CD1c-positive myeloid dendritic cell (primary cell): ENCODE measurements at regions not wholly inside any gene's neighbourhood (a gene's known extent, or its start where the extent isn't known, plus 50 kb on each side); places are given as distances from the start of the nearest gene placed in this dataset.

Experiments used
- DNase-seq: peaks from one replicate; pipeline ENCODE4 v3.0.0-alpha.2; 2016; ENCODE audit errors: extremely low spot score

DNA sequence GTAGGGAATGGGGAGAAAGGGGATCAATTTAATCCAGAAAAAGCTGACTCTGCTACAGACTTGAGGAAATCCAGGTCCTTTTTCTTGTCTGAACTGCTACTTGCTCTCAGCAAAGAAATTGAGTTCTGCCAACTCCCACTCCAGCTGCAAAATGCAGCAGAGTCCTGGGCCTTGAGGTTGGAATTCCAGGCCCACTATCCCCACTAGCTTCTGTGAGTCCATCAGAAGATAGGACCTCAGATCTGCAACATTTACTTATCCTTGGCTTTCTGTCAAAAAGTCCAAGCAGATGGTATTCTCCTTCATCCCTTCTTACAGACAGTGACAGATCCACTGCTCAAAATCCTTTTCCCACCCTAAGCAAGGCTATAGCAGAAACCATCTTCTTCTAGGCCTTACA, 219.2 kb downstream of the ARHGAP12 start:
- DNase-seq, result no peak

DNA sequence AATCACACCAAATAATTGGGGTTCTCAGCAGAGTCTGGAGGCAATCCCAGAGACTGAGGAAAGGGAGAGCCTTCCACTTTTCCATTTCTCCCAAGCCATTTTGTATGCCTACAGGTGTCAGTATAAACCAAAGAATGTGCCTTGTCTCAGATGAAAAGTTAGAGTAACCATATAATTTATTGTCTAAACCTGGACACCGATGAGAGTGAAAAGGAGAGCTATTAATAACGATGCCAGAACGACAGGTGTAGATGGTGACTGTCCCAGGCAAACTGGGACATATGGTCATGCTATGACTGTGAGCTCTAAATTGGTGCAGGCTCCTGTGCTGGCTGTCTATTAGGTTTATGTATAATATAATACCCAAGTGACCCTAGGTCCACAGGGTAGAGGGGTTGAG, 219.6 kb downstream of the ARHGAP12 start:
- DNase-seq, result no peak

- DNase-seq, result no peak
Observed at GRCh38 chr10:31708474-31708873, 220.2 kb downstream of the ARHGAP12 start.

- no peak for DNase-seq
Observed at GRCh38 chr10:31708046-31708445, 220.6 kb downstream of the ARHGAP12 start.

GRCh38 chr10:31707093-31708039, 221.3 kb downstream of the ARHGAP12 start:
- DNase-seq, result peak; percentile 87

GRCh38 chr10:31706464-31707092, 222.1 kb downstream of the ARHGAP12 start:
- no peak for DNase-seq

DNA sequence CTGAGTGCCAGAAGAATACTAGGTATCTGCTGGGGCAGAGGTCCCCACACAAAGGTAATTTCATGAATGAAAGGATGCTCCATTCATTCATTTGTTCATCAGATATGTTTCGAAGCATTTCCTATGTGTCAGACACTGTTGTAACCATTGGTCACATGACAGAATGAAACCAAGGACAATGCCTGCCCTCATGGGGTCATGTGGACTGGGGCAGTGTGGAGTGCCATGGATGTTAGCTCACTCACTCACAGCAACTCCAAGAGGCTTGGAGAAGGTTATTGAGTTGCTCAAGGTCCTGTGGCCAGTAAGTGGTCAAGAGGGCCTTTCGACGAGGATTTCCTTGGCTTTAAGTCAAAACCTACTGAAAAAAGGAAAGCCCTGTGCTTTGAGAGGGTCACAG, 223.5 kb downstream of the ARHGAP12 start:
- no peak for DNase-seq

DNA sequence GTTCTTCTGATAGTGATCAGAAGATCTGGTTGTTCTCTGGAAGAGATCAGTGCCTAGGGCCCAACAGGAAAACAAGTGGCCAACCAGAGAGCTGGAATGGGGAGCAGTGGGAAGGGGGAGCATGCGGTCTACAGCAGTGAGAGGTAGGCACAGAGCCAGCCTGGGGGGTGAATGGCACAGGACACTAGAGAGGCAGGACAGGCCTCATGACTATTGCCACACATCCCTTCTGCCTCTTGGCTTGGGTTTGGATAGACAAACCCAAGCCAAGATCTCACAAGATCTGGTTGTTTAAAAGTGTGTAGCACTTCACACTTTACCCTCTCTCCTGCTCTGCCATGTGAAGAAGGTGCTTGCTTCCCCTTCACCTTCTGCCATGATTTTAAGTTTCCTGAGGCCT, 224.4 kb downstream of the ARHGAP12 start:
- DNase-seq, result no peak

- DNase-seq, result no peak
Observed at GRCh38 chr10:31702954-31703353, 225.7 kb downstream of the ARHGAP12 start.

DNA sequence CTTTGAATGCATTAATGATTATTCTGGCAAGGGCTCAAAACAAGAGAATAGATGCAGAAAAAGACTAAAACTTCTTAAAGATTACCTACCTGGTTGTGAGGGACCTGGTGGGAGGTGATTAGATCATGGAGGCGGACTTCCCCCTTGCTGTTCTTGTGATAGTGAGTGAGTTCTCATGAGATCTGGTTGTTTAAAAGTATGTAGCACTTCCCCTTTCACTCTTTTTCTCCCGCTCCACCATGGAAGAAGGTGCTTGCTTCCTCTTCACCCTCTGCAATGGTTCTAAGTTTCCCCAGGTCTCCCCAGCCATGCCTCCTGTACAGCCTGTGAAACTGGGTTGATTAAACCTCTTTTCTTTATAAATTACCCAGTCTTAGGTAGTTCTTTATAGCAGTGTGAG, 226.6 kb downstream of the ARHGAP12 start:
- peak; percentile 79 for DNase-seq

GRCh38 chr10:31701546-31701945, 227.1 kb downstream of the ARHGAP12 start:
- DNase-seq, result peak; percentile 24

DNA sequence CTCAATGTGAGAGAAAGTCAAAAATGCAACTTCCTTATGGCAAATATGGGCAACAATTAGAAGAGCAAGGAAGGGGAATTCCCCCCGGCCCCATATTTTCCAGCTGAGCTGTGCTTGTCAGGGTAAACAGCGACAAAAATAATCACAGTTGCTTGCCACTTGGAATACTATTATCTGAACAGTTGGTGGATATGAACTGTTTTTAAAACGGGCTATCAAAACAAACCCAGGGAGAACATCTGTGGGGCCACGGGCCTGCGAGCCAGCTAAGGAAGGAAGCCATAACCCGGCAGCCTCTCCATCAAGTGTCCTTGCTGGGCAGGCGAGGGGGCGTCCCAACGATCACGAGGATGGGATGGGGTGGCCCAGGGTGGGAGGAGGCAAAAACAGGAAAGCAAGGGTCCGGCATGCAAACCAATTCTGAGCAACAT, 228.4 kb downstream of the ARHGAP12 start:
- no peak for DNase-seq

GRCh38 chr10:31698181-31698830, 230.3 kb downstream of the ARHGAP12 start:
- DNase-seq, result peak; percentile 48

- peak; percentile 71 for DNase-seq
Observed at GRCh38 chr10:31697271-31698180, 231.1 kb downstream of the ARHGAP12 start.

- DNase-seq, result no peak
Observed at GRCh38 chr10:31694929-31695837, 233.4 kb downstream of the ARHGAP12 start.

- no peak for DNase-seq
Observed at GRCh38 chr10:31694126-31694685, 234.4 kb downstream of the ARHGAP12 start.

- DNase-seq, result peak; percentile 46
Observed at GRCh38 chr10:31693491-31693890, 235.1 kb downstream of the ARHGAP12 start.

DNA sequence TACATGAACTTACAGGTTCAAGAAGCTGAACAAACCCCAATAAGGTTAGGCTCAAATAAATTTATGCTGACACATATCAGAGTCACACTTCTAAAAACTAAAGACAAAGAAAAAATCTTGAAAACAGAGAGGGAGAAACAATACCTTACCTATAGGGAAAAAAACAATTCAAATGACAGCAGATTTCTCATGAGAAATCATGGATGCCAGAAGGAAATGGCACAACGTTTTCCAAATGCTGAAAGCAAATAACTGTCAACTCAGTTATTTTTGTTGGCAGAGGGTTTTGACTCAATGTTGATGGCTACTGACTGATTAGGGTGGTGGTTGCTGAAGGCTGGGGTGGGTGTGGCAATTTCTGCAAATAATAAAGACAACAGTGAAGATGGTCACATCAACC, 239.4 kb downstream of the ARHGAP12 start:
- DNase-seq, result no peak

DNA sequence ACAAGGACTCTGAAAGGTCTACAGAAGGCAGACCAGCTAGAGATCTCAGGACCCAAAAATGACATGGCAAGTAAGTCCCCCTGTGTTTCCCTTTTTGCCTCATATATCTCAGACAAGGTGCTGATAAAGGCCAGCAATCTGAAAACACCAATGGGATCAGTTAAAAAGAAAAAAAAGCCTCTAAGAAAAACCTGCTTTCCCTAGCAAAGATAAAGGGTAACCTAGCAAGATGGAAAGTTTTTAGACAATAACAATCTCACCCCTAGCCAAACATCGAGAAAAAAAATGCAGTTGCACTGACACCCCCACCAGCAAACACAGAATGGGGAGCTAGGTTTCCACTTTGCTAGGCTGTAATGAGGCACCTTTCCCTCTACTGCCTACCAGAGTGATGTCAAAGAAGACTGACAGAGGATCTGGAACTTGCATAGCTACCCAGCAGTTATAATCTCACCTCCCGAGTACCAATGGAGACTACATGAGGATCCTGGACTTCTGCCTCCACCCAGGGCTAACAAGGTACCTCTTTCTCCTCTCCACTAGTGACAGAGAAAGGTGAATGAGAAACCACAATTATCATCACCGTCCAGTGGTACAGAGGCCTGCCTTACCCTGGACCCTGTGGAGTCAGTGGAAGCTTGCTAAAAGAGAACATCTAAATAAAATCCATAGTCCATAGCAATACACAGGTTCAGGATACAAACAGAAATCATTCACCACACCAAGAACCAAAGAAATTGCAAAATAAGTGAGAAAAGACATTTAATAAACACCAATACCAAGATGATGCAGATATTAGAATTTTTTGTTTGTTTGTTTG, 240.8 kb downstream of the ARHGAP12 start:
- DNase-seq, result no peak
